Activated CD4-positive, alpha-beta T cell treated with anti-CD3 and anti-CD28 coated beads for 36 hours (primary cell): ENCODE measurements at regions not wholly inside any gene's neighbourhood (a gene's known extent, or its start where the extent isn't known, plus 50 kb on each side); places are given as distances from the start of the nearest gene placed in this dataset.

ENCODE experiments used
- ATAC-seq: fragments of 200-7000 bp; cut with Tn5 transposase; one replicate; pipeline ENCODE4 v1.10.0; 2021; ENCODE audit warnings: mild to moderate bottlenecking, moderate library complexity
- CTCF ChIA-PET: fragments of 350-600 bp; sonication (Branson Sonifier 250); formaldehyde crosslinking; loops from one replicate; lab custom pipeline; 2021; ENCODE audit warnings: antibody characterized with exemption; lab: Charles Lee
- POLR2A ChIA-PET: fragments of 350-600 bp; sonication (Branson Sonifier 250); formaldehyde crosslinking; loops from one replicate; lab custom pipeline; 2021; ENCODE audit warnings: antibody characterized with exemption, inconsistent platforms; lab: Charles Lee
- DNase-seq: peaks from one replicate; pipeline ENCODE4 v3.0.0-alpha.2; 2020
- H3K27ac Mint-ChIP-seq: one replicate; pipeline ENCODE4 v1.8.0; 2021; ENCODE audit warnings: mixed read lengths
- H3K27me3 Mint-ChIP-seq: one replicate; pipeline ENCODE4 v1.8.0; 2021; ENCODE audit warnings: mixed read lengths
- H3K36me3 Mint-ChIP-seq: one replicate; pipeline ENCODE4 v1.8.0; 2021; ENCODE audit warnings: low read depth, mixed read lengths
- H3K4me1 Mint-ChIP-seq: one replicate; pipeline ENCODE4 v1.8.0; 2021; ENCODE audit warnings: mixed read lengths
- H3K4me3 Mint-ChIP-seq: one replicate; pipeline ENCODE4 v1.8.0; 2021; ENCODE audit warnings: mild to moderate bottlenecking, moderate library complexity, mixed read lengths
- H3K9me3 Mint-ChIP-seq: one replicate; pipeline ENCODE4 v1.8.0; 2021; ENCODE audit warnings: low read depth, mixed read lengths
- intact Hi-C, 2 experiments: fragments of 100-400 bp; cut with DNase I in 1 of 2; cut with micrococcal nuclease in 1 of 2; formaldehyde crosslinking; loops; one replicate each; pipeline versions ENCODE4 v1.14.2 to v1.15.1; 2022 to 2024; cut with DNase I, micrococcal nuclease

- DNase-seq (no peak), ATAC-seq (no peak)
- H3K36me3 Mint-ChIP-seq: no peaks in the 10 kb centered on the region
- no peaks in the 10 kb centered on the region for H3K27me3 Mint-ChIP-seq
- intact Hi-C loops: no loop called here
- no peak overlapping the region for H3K4me3 Mint-ChIP-seq
- POLR2A ChIA-PET: no interaction called here
- CTCF ChIA-PET: no interaction called here
- no peaks in the 10 kb centered on the region for H3K4me1 Mint-ChIP-seq
- no peak overlapping the region for H3K27ac Mint-ChIP-seq
- peaks cover 2% of the 10 kb centered on the region for H3K9me3 Mint-ChIP-seq
Observed at GRCh38 chr2:155162494-155162893, 464.0 kb downstream of the KCNJ3 start.

DNA sequence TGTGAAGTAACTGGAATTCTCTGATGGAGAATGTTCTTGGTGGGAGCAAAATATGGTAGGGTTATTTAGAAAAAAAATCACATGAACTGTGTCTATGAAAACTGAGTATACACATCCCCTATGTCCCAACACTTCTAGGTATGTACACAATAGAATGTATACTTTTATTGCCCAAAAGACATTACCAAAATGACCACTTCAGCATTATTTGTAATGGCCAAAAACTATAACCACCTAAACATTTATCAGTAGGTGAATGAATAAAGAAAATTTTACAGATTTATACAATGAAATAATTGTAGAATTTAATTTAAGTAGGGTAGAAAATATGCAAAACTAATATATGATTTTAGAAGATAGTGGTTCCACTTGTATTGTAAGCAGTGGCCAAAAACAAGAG lies 462.8 kb downstream of the KCNJ3 start:
- Mint-ChIP-seq H3K36me3 (no peaks in the 10 kb centered on the region), H3K4me3 (no peak overlapping the region), H3K9me3 (peaks cover 2% of the 10 kb centered on the region), H3K27me3 (no peaks in the 10 kb centered on the region), H3K27ac (no peak overlapping the region), H3K4me1 (no peaks in the 10 kb centered on the region)
- POLR2A ChIA-PET: no interaction called here
- intact Hi-C loops: no loop called here
- no peak for ATAC-seq
- CTCF ChIA-PET: no interaction called here
- no peak for DNase-seq

- no peaks in the 10 kb centered on the region for H3K4me1 Mint-ChIP-seq
Observed at GRCh38 chr2:155157711-155158110, 459.2 kb downstream of the KCNJ3 start.

DNA sequence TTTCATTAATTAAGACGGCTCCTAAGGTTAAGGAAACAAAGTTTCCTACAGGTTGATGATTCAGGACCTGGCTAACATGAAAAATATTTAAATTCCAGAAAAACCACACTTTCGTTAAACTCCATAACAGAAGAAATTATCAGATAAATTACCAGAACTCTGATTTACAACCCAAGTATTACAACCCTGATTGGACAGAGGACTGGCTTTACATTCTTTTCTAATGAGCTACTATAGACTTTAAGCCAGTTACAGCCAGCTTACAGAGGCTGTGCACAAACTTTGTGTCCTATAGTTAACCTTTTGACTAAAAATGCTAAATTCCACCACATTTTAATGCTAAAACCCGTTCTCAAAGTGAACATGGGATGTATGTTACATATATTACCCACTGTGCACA lies 458.6 kb downstream of the KCNJ3 start:
- H3K9me3 Mint-ChIP-seq: peaks cover 2% of the 10 kb centered on the region
- no peaks in the 10 kb centered on the region for H3K36me3 Mint-ChIP-seq
- no peak overlapping the region for H3K27ac Mint-ChIP-seq
- H3K4me1 Mint-ChIP-seq: no peaks in the 10 kb centered on the region
- intact Hi-C loops: no loop called here
- no peak for ATAC-seq
- POLR2A ChIA-PET: no interaction called here
- no peaks in the 10 kb centered on the region for H3K27me3 Mint-ChIP-seq
- DNase-seq: no peak
- H3K4me3 Mint-ChIP-seq: no peak overlapping the region
- CTCF ChIA-PET: no interaction called here

More at GRCh38 chr2:155157711-155158110, 459.2 kb downstream of the KCNJ3 start:
- no peaks in the 10 kb centered on the region for H3K36me3 Mint-ChIP-seq
- ATAC-seq: no peak
- no peaks in the 10 kb centered on the region for H3K27me3 Mint-ChIP-seq
- DNase-seq: no peak
- intact Hi-C loops: no loop called here
- ChIA-PET POLR2A (no interaction called here), CTCF (no interaction called here)
- no peak overlapping the region for H3K4me3 Mint-ChIP-seq
- no peak overlapping the region for H3K27ac Mint-ChIP-seq
- H3K9me3 Mint-ChIP-seq: peaks cover 2% of the 10 kb centered on the region

- ChIA-PET POLR2A (no interaction called here), CTCF (no interaction called here)
- intact Hi-C loops: no loop called here
- Mint-ChIP-seq H3K4me3 (no peak overlapping the region), H3K27ac (no peak overlapping the region), H3K9me3 (no peaks in the 10 kb centered on the region), H3K27me3 (no peaks in the 10 kb centered on the region), H3K4me1 (no peaks in the 10 kb centered on the region), H3K36me3 (no peaks in the 10 kb centered on the region)
- ATAC-seq: no peak
- DNase-seq: no peak
Observed at GRCh38 chr2:155151945-155152344, 453.4 kb downstream of the KCNJ3 start.

DNA sequence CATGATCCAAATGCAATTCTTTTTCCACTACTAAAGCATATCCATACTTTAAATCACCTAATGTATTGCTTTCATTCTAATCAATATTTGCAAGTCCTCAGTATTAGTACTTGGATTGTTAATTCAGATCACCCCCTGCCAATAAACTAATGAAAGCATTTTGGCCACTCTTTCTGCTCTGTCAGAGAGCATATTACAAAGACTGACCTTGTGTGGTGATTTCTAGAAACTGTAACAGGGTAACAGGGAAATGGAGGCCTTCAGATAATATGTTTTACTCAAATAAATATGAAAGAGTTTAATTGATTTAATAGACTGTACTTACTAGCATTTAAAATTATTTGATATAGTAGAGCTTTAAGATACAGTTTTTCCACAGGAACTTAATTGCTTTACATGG lies 453.0 kb downstream of the KCNJ3 start:
- H3K27me3 Mint-ChIP-seq: no peaks in the 10 kb centered on the region
- ChIA-PET CTCF (no interaction called here), POLR2A (no interaction called here)
- ATAC-seq (no peak), DNase-seq (no peak)
- no peak overlapping the region for H3K4me3 Mint-ChIP-seq
- H3K36me3 Mint-ChIP-seq: no peaks in the 10 kb centered on the region
- no peaks in the 10 kb centered on the region for H3K4me1 Mint-ChIP-seq
- no peak overlapping the region for H3K27ac Mint-ChIP-seq
- intact Hi-C loops: no loop called here
- H3K9me3 Mint-ChIP-seq: no peaks in the 10 kb centered on the region

- intact Hi-C loops: no loop called here
- DNase-seq: no peak
- Mint-ChIP-seq H3K9me3 (peaks cover 2% of the 10 kb centered on the region), H3K27ac (no peak overlapping the region), H3K27me3 (no peaks in the 10 kb centered on the region), H3K4me1 (no peaks in the 10 kb centered on the region), H3K36me3 (no peaks in the 10 kb centered on the region), H3K4me3 (no peak overlapping the region)
- POLR2A ChIA-PET: no interaction called here
- no peak for ATAC-seq
- CTCF ChIA-PET: no interaction called here
Observed at GRCh38 chr2:155145758-155146229, 447.3 kb downstream of the KCNJ3 start.

- Mint-ChIP-seq H3K27me3 (no peaks in the 10 kb centered on the region), H3K4me1 (no peaks in the 10 kb centered on the region), H3K27ac (no peak overlapping the region), H3K4me3 (no peak overlapping the region), H3K9me3 (peaks cover 2% of the 10 kb centered on the region), H3K36me3 (no peaks in the 10 kb centered on the region)
- ATAC-seq (no peak), DNase-seq (no peak)
- CTCF ChIA-PET: interaction anchor here (0.6 to 0.9 kb wide), 2 partner anchors 13 to 33 kb away, joined by 3 read pairs; no protein-coding TSS in a partner anchor
- POLR2A ChIA-PET: no interaction called here
- intact Hi-C loops: no loop called here
Observed at GRCh38 chr2:155141418-155141817, 442.9 kb downstream of the KCNJ3 start.

DNA sequence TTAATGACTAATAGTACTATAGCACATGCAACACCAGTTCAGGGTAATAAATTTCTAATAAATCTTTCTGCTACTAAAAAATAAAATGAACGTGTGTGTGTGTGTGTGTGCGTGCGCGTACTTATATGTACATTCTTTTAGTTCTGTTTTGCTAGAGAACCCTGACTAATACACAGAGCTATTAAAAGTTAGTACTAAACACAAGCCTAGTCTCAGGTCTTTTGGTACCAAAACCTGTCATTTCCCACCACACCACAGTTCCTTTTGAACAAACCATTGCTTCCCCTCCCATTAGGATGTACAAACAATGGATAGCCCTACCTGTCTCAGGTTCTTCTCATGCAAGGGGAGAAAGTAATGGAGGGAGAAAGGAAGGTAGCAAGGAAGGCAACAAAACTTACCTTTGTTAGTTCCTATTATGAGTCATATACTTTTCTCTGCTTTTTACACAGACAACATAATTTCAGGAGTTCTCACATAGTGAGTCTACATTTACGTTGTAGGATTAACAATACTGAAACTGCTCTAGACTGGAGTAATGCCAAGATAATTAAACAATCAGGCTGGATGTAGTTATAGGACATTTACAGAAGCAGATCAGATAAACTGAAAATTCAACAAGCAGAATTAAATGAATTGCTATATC lies 427.2 kb downstream of the KCNJ3 start:
- no peak for DNase-seq
- H3K4me1 Mint-ChIP-seq: no peaks in the 10 kb centered on the region
- no peaks in the 10 kb centered on the region for H3K36me3 Mint-ChIP-seq
- ATAC-seq: no peak
- H3K27me3 Mint-ChIP-seq: no peaks in the 10 kb centered on the region
- intact Hi-C loops: no loop called here
- no peak overlapping the region for H3K4me3 Mint-ChIP-seq
- no peaks in the 10 kb centered on the region for H3K9me3 Mint-ChIP-seq
- H3K27ac Mint-ChIP-seq: no peak overlapping the region
- CTCF ChIA-PET: no interaction called here
- POLR2A ChIA-PET: no interaction called here

GRCh38 chr2:155115846-155116245 lies 417.4 kb downstream of the KCNJ3 start:
- Mint-ChIP-seq H3K4me3 (no peak overlapping the region), H3K27ac (no peak overlapping the region), H3K27me3 (no peaks in the 10 kb centered on the region), H3K9me3 (peaks cover 6% of the 10 kb centered on the region), H3K4me1 (no peaks in the 10 kb centered on the region), H3K36me3 (no peaks in the 10 kb centered on the region)
- CTCF ChIA-PET: no interaction called here
- DNase-seq (no peak), ATAC-seq (no peak)
- POLR2A ChIA-PET: no interaction called here
- intact Hi-C loops: no loop called here

- POLR2A ChIA-PET: no interaction called here
- no peak overlapping the region for H3K27ac Mint-ChIP-seq
- peaks cover 6% of the 10 kb centered on the region for H3K9me3 Mint-ChIP-seq
- intact Hi-C loops: no loop called here
- ATAC-seq (no peak), DNase-seq (no peak)
- H3K36me3 Mint-ChIP-seq: no peaks in the 10 kb centered on the region
- CTCF ChIA-PET: no interaction called here
- H3K4me3 Mint-ChIP-seq: no peak overlapping the region
- no peaks in the 10 kb centered on the region for H3K27me3 Mint-ChIP-seq
- no peaks in the 10 kb centered on the region for H3K4me1 Mint-ChIP-seq
Observed at GRCh38 chr2:155111070-155111469, 412.6 kb downstream of the KCNJ3 start.

DNA sequence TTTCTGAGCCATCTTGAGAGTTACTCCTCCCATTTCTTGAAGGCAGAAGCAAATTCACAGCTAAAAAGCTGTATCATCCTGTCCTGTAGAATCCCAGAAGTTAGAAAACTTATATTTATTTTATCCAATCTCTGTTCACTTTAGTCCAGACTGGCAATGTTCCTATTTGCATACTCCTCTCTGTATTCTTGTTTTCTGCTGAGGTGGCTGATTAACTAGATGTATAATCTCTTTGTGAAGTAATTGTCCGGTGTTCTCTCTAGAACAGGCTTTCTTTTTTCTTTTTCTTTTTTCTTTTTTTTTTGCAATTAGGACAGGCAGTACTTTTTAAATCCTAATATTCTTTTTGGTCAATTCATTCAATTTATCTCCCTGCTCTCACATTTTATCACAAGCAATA lies 411.0 kb downstream of the KCNJ3 start:
- Mint-ChIP-seq H3K36me3 (no peaks in the 10 kb centered on the region), H3K4me1 (no peaks in the 10 kb centered on the region), H3K9me3 (peaks cover 2% of the 10 kb centered on the region), H3K27me3 (no peaks in the 10 kb centered on the region), H3K27ac (no peak overlapping the region), H3K4me3 (no peak overlapping the region)
- ATAC-seq (no peak), DNase-seq (no peak)
- intact Hi-C loops: no loop called here
- ChIA-PET CTCF (no interaction called here), POLR2A (no interaction called here)
